ENCODE measurements at regions not wholly inside any gene's neighbourhood (a gene's known extent, or its start where the extent isn't known, plus 50 kb on each side); places are given as distances from the start of the nearest gene placed in this dataset.

DNA sequence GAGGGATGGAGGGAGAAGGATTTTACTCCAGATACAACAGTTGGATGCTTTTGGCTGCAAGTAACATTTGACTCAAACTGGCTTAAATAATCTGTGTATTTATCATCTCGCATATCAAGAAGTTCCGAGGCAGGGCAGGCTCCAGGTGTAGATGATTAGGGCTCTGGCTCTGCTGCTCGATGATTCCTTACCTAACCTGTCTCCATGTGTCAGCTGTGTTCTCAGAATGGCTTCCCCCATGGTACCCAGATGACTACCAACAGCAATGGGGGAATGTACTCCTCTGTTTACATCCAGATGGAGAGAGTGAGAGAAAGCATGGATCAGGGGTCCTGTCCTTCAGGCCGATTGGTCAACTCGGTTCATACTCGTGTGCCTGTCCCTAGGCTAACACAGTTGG is 90.4 kb upstream of the AKT3 start (continued):
- no peak for TF ChIP-seq ESRRA (IDR thresholded peaks at IDR 0.05; ENCODE audit: borderline replicate concordance, low read length)

DNA sequence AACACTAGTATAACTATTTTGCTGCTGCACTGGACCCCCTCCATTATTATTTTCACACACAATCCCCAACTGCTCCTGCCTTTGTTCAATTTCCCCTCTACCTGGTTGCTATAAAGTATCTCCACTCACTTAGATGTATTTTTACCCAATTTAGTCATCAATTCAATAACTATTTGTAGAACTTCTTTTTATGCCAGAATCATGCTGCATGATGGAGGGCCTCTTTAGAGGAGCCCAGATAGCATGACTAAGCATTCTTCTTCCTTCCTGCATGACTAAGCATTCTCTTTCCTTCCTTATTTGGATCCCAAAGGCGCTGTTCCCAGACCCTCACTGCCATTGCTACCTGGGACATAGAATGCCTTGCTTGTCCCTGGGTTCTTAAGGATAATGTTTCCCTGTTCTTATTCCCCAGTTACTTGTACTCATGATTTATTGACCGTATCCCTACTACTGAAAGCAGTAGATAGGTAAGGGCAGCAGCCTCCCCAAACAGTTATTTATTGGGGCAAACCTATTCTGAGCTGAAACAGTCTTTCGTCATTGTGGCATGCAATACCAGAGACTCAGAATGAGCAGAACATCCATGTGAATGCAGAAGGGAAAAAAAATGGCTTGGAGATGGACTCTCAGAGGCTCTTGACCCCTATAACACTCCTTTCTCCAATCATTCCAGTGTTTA is 89.3 kb upstream of the AKT3 start:
- TF ChIP-seq FOSL2 (IDR thresholded peaks at IDR 0.05) (no peak), FOSL2 (CRISPR knock-in tag; IDR thresholded peaks at IDR 0.05) (peak; percentile 58), HOXB5 (CRISPR knock-in tag; IDR thresholded peaks at IDR 0.05) (no peak; the same call in 1 of the 2 replicates), FOXS1 (CRISPR knock-in tag; IDR thresholded peaks at IDR 0.05) (no peak), ZNF302 (CRISPR knock-in tag; IDR thresholded peaks at IDR 0.05) (peak; percentile 57; the same call in 1 of the 2 replicates), HOXB13 (CRISPR knock-in tag; IDR thresholded peaks at IDR 0.05; ENCODE audit: low read depth) (peak; percentile 70; the same call in 1 of the 2 replicates), NFE2L2 (conservative IDR thresholded peaks at IDR 0.05; ENCODE audit: low read length) (peak; percentile 96), EHF (CRISPR knock-in tag; IDR thresholded peaks at IDR 0.05) (peak; percentile 71; the same call in 1 of the 2 replicates), JUN (IDR thresholded peaks at IDR 0.05) (no peak), MAFK (IDR thresholded peaks at IDR 0.05; ENCODE audit: partially characterized antibody) (peak; percentile 98)
- TF ChIP-seq, protein P1, sequence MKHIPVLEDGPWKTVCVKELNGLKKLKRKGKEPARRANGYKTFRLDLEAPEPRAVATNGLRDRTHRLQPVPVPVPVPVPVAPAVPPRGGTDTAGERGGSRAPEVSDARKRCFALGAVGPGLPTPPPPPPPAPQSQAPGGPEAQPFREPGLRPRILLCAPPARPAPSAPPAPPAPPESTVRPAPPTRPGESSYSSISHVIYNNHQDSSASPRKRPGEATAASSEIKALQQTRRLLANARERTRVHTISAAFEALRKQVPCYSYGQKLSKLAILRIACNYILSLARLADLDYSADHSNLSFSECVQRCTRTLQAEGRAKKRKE (CRISPR knock-in tag; IDR thresholded peaks at IDR 0.05; ENCODE audit: low read depth), result peak; percentile 69; the same call in 1 of the 2 replicates
- TF ChIP-seq, protein P2, sequence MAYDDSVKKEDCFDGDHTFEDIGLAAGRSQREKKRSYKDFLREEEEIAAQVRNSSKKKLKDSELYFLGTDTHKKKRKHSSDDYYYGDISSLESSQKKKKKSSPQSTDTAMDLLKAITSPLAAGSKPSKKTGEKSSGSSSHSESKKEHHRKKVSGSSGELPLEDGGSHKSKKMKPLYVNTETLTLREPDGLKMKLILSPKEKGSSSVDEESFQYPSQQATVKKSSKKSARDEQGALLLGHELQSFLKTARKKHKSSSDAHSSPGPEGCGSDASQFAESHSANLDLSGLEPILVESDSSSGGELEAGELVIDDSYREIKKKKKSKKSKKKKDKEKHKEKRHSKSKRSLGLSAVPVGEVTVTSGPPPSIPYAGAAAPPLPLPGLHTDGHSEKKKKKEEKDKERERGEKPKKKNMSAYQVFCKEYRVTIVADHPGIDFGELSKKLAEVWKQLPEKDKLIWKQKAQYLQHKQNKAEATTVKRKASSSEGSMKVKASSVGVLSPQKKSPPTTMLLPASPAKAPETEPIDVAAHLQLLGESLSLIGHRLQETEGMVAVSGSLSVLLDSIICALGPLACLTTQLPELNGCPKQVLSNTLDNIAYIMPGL (CRISPR knock-in tag; IDR thresholded peaks at IDR 0.05; ENCODE audit: borderline replicate concordance), result no peak
- Histone ChIP-seq H3K9me3 (peaks cover 12% of the 10 kb centered on the region; the same call in 2 of the 3 replicates), H3K4me2 (peak overlapping the region; percentile 27), H3K4me3 (no peak overlapping the region), H3K27ac (peak overlapping the region; percentile 70 to 87), H3K4me1 (peaks cover 27% of the 10 kb centered on the region)
- FAIRE-seq (no peak), DNase-seq (ENCODE audit: low read depth in 1 of 2, low spot score in 1 of 2) (peak in 1 of 2 experiments; percentile 59), ATAC-seq (peak in 1 of 2 experiments; percentile 21; a peak in 1 of 6 replicates)
- CTCF ChIA-PET, result no interaction called here
- WGBS (ENCODE audit: missing lambda C conversion rate), result 83% methylated on average over 3 of the region's 3 CpGs
- POLR2A ChIA-PET, result interaction anchor here (0.6 kb wide), 1 partner anchor 350 kb away, joined by 3 read pairs; no protein-coding TSS in a partner anchor

DNA sequence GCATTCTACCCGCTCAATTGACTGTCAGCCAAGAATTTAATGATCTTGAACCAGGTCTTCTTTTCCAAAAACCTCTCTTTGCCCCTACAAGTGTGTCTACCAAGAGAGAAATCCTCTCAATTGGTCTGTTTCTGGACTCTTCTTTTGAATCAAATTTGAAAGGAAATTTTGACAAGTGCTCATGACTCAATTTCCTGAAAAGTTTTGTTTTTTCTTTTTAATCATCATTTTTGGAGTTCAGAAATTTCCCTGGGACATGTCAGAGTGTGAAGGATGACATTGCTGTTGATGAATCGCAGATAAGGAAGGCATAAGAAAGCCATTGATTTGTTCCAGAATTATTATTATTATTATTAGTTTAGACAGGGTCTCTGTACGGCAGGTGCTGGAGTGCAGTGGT is 88.2 kb upstream of the AKT3 start:
- TF ChIP-seq MAZ (IDR thresholded peaks at IDR 0.05; ENCODE audit: borderline replicate concordance, low read depth, low read length), result no peak
- no peak for TF ChIP-seq EHF (CRISPR knock-in tag; IDR thresholded peaks at IDR 0.05)
- no peak for TF ChIP-seq HOXB5 (CRISPR knock-in tag; IDR thresholded peaks at IDR 0.05)
- TF ChIP-seq TP53 (CRISPR knock-in tag; IDR thresholded peaks at IDR 0.05), result no peak
- no peak for TF ChIP-seq EP300 (IDR thresholded peaks at IDR 0.05)
- TF ChIP-seq CBX8 (IDR thresholded peaks at IDR 0.05), result no peak
- TF ChIP-seq NR3C1 (IDR thresholded peaks at IDR 0.05), result no peak
- no peak for TF ChIP-seq KDM1A (IDR thresholded peaks at IDR 0.05; ENCODE audit: low read depth)
- TF ChIP-seq, protein P3, sequence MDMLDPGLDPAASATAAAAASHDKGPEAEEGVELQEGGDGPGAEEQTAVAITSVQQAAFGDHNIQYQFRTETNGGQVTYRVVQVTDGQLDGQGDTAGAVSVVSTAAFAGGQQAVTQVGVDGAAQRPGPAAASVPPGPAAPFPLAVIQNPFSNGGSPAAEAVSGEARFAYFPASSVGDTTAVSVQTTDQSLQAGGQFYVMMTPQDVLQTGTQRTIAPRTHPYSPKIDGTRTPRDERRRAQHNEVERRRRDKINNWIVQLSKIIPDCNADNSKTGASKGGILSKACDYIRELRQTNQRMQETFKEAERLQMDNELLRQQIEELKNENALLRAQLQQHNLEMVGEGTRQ (IDR thresholded peaks at IDR 0.05), result no peak
- no peak for TF ChIP-seq HOXB13 (CRISPR knock-in tag; IDR thresholded peaks at IDR 0.05; ENCODE audit: low read depth)
- 92% methylated on average over 3 of the region's 3 CpGs for WGBS (ENCODE audit: missing lambda C conversion rate)
- CTCF ChIA-PET, result no interaction called here
- H3K4me1 ChIP-seq, result peaks cover 19% of the 10 kb centered on the region
- POLR2A ChIA-PET, result no interaction called here
- H3K9me3 ChIP-seq, result peaks cover 14% of the 10 kb centered on the region; the same call in 2 of the 3 replicates
- peak overlapping the region; percentile 70 to 87; a peak in 4 of 6 replicates for H3K27ac ChIP-seq
- ATAC-seq (no peak), DNase-seq (ENCODE audit: low read depth in 1 of 2, low spot score in 1 of 2) (no peak), FAIRE-seq (no peak)
- H3K4me3 ChIP-seq, result no peak overlapping the region
- no peak overlapping the region for H3K4me2 ChIP-seq
